T-helper 1 cell (primary cell): ENCODE measurements at regions not wholly inside any gene's neighbourhood (a gene's known extent, or its start where the extent isn't known, plus 50 kb on each side); places are given as distances from the start of the nearest gene placed in this dataset.

ENCODE experiments used
- DNase-seq, 5 donors: peaks; one replicate each; pipeline ENCODE4 v3.0.0-alpha.2; 2012 to 2020

GRCh38 chrX:131779306-131779705 is 235.4 kb downstream of the OR13H1 start:
- no peak for DNase-seq

GRCh38 chrX:131779741-131780140 is 235.9 kb downstream of the OR13H1 start:
- no peak for DNase-seq

DNA sequence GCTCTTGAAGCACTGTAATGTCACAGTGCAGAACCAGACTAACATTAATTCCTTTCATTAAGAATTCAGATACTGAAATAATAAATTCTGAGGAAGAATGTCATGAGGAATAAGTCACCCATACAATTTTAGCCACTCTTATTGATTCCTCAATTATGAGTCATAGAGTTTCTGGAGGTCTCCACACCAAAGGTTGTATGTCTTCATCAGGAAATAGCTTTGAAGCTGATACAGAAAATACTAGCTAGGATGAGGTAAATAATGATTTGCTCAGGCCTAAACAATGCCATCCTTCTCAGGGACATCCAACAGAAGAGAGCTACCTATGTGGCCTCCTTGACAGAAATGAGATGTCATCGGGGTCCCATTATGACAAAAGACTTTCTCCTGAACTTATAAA is 238.8 kb downstream of the OR13H1 start:
- no peak for DNase-seq

- DNase-seq, result peak in 1 of 5 donors; percentile 88
Measured at GRCh38 chrX:131783555-131784308, 239.4 kb upstream of the STK26 start.

- no peak for DNase-seq
Measured at GRCh38 chrX:131789664-131790063, 233.4 kb upstream of the STK26 start.

- DNase-seq, result no peak
Measured at GRCh38 chrX:131791608-131792355, 231.3 kb upstream of the STK26 start.

GRCh38 chrX:131792356-131792749 is 230.7 kb upstream of the STK26 start:
- DNase-seq, result peak in 1 of 5 donors; percentile 95

DNA sequence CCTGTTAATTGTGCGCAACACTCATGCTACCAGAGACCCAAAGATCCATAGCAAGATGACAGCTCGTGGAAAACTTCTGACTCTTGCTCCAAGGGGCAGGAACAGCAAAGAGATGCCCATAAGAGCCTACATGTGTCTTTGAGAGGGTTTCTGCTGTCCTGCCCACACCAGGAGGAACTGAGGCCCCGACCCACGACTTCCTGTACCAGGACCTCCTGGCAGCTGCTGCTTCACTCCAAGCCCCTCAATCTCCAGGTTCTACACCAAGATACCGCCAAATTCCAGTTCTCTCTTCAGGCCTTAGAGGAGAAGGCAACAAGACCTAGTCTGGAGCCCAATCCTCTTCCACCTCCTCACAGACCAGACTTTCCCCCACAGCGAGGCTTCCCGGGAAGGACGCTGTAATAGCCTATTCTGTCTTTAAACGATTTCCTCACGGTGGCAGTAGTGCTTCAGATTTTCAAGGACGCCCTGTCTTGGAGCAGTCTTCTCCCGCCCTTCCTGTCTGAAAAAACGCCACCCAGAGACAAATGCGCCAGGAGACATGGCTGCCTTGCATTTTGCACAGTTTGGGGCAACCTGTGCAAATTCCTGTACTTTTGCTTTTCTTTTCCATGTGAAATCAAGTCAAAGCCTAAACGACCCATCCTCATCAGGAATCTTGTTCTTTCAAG is 230.2 kb upstream of the STK26 start:
- DNase-seq, result peak in 1 of 5 donors; percentile 90

GRCh38 chrX:131795442-131796229 is 227.5 kb upstream of the STK26 start:
- no peak for DNase-seq

DNA sequence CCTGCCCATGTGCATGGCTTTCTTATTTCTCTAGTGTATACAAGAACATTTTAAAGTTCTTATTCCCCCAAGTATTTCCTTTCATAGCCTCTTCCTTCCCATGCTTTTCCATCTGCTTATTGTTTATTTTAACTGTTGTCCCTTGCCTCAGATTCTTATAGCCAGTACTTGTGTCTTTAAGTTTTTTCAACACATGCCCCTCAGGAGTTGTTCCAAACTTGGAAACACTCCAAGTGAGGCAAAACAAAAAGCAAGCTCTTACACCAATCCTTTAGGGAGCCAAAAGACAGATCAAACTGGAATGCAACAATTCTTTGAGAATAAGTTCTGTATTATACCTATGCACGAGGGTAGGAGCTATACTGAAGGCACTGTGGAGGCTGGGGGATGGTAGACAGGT is 222.0 kb upstream of the STK26 start:
- no peak for DNase-seq

DNA sequence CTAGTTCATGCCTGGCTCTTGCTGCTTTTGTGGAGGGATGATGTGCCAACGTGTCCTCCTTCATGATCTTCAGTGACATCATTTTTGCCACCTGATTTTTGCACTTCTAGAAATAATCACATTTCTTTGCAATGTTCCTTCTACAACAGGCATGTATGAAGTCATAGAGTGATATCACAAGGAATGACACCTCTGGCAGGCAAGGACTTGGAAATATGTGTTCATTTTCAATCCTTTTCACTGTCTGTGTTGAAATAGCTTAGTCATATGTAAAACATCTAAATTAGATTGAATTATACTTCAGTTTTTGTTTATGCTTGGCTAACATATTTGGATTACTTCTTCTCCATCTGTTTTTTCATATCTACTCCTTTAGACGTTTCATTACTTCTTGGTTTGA is 221.2 kb upstream of the STK26 start:
- no peak for DNase-seq

DNA sequence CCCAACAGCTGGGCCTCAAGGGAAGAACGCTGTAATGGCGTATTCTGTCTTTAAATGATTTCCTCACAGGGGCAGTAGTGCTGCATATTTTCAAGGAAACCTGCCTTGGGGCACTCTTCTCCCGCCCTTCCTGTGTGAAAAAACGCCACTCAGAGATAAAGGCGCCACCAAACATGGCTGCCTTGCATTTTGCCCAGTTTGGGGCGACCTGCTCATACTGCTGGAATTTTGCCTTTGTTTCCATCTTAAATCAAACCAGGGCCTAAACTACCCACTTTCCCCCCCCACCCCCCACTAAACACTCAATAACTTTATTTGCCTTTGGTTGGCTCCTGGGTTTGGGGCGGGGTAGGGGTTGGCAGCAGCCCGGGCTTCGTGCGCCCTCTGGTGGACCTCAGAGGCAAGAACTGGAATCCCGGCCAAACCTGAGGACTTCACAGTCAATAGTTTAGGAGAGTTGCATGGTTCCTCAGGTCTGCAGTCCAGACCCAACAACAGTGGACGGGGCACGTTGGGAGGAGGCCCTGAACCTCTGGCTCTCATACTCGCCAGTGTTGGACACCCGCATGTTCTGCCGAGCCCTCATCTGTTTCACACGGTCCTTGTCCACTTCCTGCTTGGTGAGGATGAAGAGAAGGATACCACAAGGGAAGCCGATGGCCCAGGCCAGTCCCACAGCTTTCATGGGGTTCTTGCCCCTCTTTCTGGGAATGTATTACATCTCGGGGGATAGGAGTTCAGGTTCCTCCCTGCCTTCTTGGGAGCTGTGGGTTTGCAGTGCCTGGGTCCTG is 220.1 kb upstream of the STK26 start:
- DNase-seq, result peak in 1 of 5 donors; percentile 84

DNA sequence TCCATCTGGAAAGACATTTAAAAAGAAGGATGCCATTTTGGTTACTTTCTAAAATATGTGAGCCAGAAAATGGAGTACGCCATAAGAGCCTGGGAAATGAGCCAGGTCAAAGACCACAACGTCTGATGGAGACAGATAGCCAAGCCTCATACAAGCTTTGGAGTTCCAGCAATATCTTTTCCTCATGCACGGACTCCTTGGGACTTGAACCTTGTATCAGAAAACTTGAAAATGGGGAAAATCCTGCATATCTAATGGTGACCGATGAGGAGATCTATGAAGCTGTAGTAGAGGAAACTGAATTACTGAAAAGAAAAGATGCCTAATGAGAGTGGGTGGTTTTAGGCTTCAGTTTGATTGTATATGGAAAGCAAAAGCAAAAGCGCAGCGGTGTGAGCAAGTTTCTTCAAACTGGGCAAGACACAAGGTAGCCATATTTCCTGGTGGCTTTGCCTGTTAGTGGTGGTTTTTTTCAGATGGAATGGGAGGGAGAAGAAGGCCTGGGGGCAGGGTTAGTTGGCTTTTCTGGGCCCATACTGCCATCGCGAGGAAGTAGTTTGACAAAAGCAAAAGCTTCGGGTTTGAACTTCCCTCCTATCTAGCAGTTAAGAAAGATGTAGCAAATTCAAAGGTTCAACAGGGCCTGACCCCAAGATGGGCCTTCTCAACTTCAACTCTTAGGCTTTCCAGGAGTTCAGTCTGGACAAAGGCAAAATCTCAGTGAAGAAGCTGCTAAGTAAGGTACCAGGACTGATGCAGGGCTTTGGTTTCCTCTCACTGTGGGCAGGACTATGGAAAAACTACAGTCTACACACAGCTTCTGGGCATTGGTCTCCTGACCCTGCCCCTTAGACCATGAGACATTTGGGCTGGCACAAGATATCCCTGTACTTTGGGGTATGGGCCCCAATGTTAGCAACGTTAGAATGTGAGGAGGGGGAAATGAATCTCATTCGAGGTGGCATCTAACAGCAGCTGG is 210.0 kb upstream of the STK26 start:
- peak; percentile 36 to 93 (median 59) for DNase-seq

DNA sequence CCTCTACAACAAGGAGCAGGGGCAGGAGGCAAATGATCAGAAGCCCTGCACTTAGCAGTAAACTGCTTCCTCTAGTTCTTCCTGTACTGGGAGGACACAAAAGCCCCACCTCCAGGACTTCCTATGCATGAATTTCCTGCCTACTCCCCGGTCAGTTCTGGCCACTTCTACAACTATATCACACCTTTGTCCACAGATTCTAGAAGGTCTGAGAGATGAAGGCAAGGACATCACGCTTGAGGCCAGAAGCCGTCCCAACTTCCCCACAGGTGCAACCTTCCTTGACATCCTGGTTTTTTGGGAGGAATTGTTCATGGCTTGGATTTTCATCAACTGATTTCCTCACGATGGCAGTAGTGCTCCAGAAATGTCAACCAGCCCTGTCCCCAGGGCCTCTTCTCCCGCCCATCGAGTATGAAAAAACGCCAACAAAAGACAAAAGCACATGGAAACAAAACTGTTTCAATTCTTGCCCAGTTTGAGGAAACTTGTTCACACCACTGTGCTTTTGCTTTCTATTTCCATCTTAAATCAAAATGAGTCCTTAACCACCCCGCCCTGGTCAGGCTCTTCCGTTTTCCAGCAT is 206.5 kb upstream of the STK26 start:
- DNase-seq, result peak; percentile 32 to 90 (median 76)

DNA sequence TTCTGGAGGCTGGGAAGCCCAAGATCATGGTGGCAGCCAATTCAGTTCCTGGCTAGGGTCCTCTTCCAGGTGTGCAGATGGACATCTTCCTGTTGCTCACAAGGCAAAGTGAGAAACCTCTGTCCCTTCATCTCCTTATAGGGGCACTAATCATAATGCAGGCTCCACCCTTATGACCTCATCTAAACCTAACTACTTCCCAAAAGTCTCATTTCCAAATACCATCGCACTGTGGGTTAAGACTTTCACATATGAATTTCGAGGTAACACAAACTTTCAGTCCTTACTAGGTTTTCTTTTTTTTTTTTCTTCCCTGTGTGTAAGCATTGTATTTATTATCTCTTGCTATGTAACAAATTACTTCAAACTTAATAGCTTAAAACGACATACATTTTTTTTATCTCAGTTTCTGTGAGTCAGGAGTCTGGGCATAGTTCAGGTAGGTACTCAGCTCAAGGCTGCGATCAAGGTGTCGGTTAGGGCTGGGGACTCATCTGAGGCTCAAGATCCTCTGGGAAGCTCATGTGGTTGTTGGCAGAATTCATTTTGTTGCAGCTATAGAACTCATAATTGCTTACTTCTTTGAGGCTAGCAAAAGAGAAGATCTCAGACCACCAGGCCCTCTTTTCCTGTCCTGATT is 204.7 kb upstream of the STK26 start:
- no peak for DNase-seq

DNA sequence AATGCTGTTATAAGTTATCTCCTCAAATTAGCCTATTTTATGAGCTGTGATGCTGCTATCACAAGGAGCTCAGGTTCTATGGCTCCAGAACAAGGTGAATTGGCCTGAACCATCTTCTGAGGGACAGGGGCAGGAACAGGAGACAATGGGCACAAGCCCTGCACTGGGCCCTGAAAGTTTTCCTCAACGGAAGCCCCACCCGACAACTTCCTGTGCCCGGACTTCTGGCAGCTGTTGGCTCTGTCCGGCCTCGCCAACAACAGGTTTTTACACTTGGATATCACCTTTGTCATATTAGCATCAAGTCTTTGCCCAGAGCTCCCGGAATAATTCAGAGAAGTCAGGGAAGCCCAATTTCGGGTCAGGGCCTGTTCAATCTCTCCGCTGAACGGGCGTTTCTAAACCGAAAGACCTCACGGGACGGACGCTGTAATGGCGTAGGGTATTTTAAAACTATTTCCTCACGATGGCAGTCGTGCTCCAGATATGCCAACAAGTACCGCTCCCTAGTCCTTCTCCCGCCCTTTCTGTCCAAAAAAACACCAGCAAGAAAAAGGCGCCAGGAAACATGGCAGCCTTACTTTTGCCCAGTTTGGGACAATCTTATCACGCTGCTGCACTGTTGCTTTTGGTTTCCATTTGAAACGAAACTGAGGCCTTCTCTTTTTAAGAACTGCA is 201.0 kb upstream of the STK26 start:
- peak in 1 of 5 donors; percentile 90 for DNase-seq

DNA sequence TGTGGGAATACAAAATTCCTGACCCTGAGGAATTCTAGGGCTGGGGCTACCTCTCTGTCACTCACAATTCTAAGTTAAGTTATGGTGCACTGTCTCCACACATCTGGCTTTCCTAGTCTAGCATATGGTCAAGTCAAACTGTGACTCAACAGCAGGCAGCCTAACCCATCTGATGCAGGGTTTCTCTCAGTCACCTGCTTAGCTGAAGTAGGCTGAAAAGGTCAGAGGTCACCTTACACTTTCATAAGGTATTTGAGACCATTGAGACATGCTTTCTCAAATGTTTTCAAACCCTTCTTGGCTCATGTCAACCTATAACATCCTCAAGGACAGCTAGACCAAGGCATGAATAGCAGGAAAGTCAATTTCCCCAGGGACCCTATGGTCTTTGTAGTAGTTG is 196.5 kb upstream of the STK26 start:
- no peak for DNase-seq

GRCh38 chrX:131827935-131828334 is 195.2 kb upstream of the STK26 start:
- peak in 3 of 5 donors; percentile 7 to 64 (median 13) for DNase-seq

DNA sequence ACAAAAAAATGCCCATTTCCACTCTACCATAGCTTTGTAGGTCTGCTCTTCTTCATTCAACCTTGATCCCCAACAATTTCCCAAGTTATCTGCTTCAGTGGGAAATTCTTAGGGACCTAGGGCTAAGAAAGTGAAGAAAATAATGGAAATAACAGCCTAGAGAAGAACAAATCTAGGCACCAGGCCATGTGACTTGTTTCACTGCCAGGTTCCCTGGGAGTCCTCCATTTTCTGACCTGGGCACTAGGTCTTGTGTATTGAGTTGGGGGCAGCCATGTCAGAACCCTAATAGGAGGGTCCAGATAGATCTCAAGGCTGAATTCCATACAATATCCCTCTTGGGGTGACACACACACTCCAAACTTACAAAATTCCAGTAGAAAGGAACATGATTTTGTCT is 194.6 kb upstream of the STK26 start:
- no peak for DNase-seq
